ENCODE measurements at regions not wholly inside any gene's neighbourhood (a gene's known extent, or its start where the extent isn't known, plus 50 kb on each side); places are given as distances from the start of the nearest gene placed in this dataset.

GRCh38 chr10:61157182-61157581 is 213.2 kb upstream of the RHOBTB1 start:
- ChIA-PET POLR2A (ENCODE audit: low non-redundant PET) (no interaction called here), CTCF (no interaction called here)
- no peaks in the 10 kb centered on the region for H3K9me3 ChIP-seq (ENCODE audit: low read depth, low read length, poor library complexity, severe bottlenecking)
- no peaks in the 10 kb centered on the region for H3K36me3 ChIP-seq (ENCODE audit: insufficient read depth, low read length, poor library complexity, severe bottlenecking)
- no peaks in the 10 kb centered on the region for H3K27me3 ChIP-seq (replicated peaks; ENCODE audit: insufficient read depth, low read depth, low read length, poor library complexity)
- no peak overlapping the region for H3K27ac ChIP-seq (ENCODE audit: low read depth, low read length, poor library complexity, severe bottlenecking)
- BruUV-seq (replicated peaks), result no TSS peak
- TF ChIP-seq CTCF (conservative IDR thresholded peaks at IDR 0.05; ENCODE audit: low read depth, low read length), result no peak
- TF ChIP-seq EZH2 (IDR thresholded peaks at IDR 0.05; ENCODE audit: borderline replicate concordance, low read depth, low read length, poor library complexity, severe bottlenecking), result no peak
- H3K4me3 ChIP-seq (ENCODE audit: low read depth, low read length, poor library complexity, severe bottlenecking), result no peak overlapping the region
- intact Hi-C loops (cut with micrococcal nuclease; ENCODE audit: unreplicated experiment), result no loop called here
- H3K4me1 ChIP-seq (ENCODE audit: insufficient read depth, low read length, poor library complexity, severe bottlenecking), result peaks cover 49% of the 10 kb centered on the region
- peak; percentile 54 for DNase-seq (ENCODE audit: low spot score)

- Histone ChIP-seq H3K4me3 (ENCODE audit: low read depth, low read length, poor library complexity, severe bottlenecking) (peak overlapping the region; percentile 1), H3K4me1 (ENCODE audit: insufficient read depth, low read length, poor library complexity, severe bottlenecking) (peaks cover 43% of the 10 kb centered on the region), H3K27ac (ENCODE audit: low read depth, low read length, poor library complexity, severe bottlenecking) (no peak overlapping the region), H3K27me3 (replicated peaks; ENCODE audit: insufficient read depth, low read depth, low read length, poor library complexity) (no peaks in the 10 kb centered on the region), H3K36me3 (ENCODE audit: insufficient read depth, low read length, poor library complexity, severe bottlenecking) (no peaks in the 10 kb centered on the region), H3K9me3 (ENCODE audit: low read depth, low read length, poor library complexity, severe bottlenecking) (no peaks in the 10 kb centered on the region)
- BruUV-seq (replicated peaks), result no TSS peak
- CTCF ChIA-PET, result interaction anchor here (0.6 to 1.9 kb wide), 2 partner anchors 13 to 681 kb away, joined by 5 to 6 read pairs; no protein-coding TSS in a partner anchor
- TF ChIP-seq EZH2 (IDR thresholded peaks at IDR 0.05; ENCODE audit: borderline replicate concordance, low read depth, low read length, poor library complexity, severe bottlenecking) (no peak), CTCF (conservative IDR thresholded peaks at IDR 0.05; ENCODE audit: low read depth, low read length) (no peak)
- intact Hi-C loops (cut with micrococcal nuclease; ENCODE audit: unreplicated experiment), result no loop called here
- POLR2A ChIA-PET (ENCODE audit: low non-redundant PET), result no interaction called here
- DNase-seq (ENCODE audit: low spot score), result peak; percentile 86
Observed at GRCh38 chr10:61153771-61154170, 209.8 kb upstream of the RHOBTB1 start.

- ChIA-PET POLR2A (ENCODE audit: low non-redundant PET) (no interaction called here), CTCF (no interaction called here)
- no peaks in the 10 kb centered on the region for H3K36me3 ChIP-seq (ENCODE audit: insufficient read depth, low read length, poor library complexity, severe bottlenecking)
- no peak for DNase-seq (ENCODE audit: low spot score)
- TF ChIP-seq CTCF (conservative IDR thresholded peaks at IDR 0.05; ENCODE audit: low read depth, low read length) (no peak), EZH2 (IDR thresholded peaks at IDR 0.05; ENCODE audit: borderline replicate concordance, low read depth, low read length, poor library complexity, severe bottlenecking) (no peak)
- intact Hi-C loops (cut with micrococcal nuclease; ENCODE audit: unreplicated experiment), result no loop called here
- H3K27ac ChIP-seq (ENCODE audit: low read depth, low read length, poor library complexity, severe bottlenecking), result no peak overlapping the region
- no peak overlapping the region for H3K4me3 ChIP-seq (ENCODE audit: low read depth, low read length, poor library complexity, severe bottlenecking)
- no peaks in the 10 kb centered on the region for H3K27me3 ChIP-seq (replicated peaks; ENCODE audit: insufficient read depth, low read depth, low read length, poor library complexity)
- BruUV-seq (replicated peaks), result no TSS peak
- peaks cover 23% of the 10 kb centered on the region for H3K4me1 ChIP-seq (ENCODE audit: insufficient read depth, low read length, poor library complexity, severe bottlenecking)
- no peaks in the 10 kb centered on the region for H3K9me3 ChIP-seq (ENCODE audit: low read depth, low read length, poor library complexity, severe bottlenecking)
Observed at GRCh38 chr10:61151059-61151458, 207.1 kb upstream of the RHOBTB1 start.
